ENCODE measurements at regions not wholly inside any gene's neighbourhood (a gene's known extent, or its start where the extent isn't known, plus 50 kb on each side); places are given as distances from the start of the nearest gene placed in this dataset.

- Mint-ChIP-seq H3K4me3 (no peak overlapping the region), H3K27me3 (peaks cover 15 to 38% (median 25%) of the 10 kb centered on the region in 5 donors), H3K36me3 (peaks cover 0 to 4% (median 2%) of the 10 kb centered on the region in 3 donors), H3K9me3 (peaks cover 0 to 19% (median 10%) of the 10 kb centered on the region in 9 donors), H3K27ac (no peak overlapping the region), H3K4me1 (peaks cover 0 to 7% (median under 1%) of the 10 kb centered on the region in 4 donors)
- POLR2A ChIA-PET = no interaction called here
- DNase-seq = no peak
- ATAC-seq = no peak
Measured at GRCh38 chr1:5586629-5587028, 405.6 kb downstream of the NPHP4 start.

- DNase-seq (no peak), ATAC-seq (no peak)
- POLR2A ChIA-PET = no interaction called here
- Mint-ChIP-seq H3K27ac (no peak overlapping the region), H3K36me3 (peaks cover 0 to 4% (median 2%) of the 10 kb centered on the region in 3 donors), H3K27me3 (peaks cover 17 to 51% (median 30%) of the 10 kb centered on the region in 5 donors), H3K4me3 (no peak overlapping the region), H3K4me1 (peaks cover 0 to 7% (median under 1%) of the 10 kb centered on the region in 4 donors), H3K9me3 (peaks cover 0 to 10% (median 6%) of the 10 kb centered on the region in 9 donors)
Measured at GRCh38 chr1:5585256-5585655, 407.0 kb downstream of the NPHP4 start.

GRCh38 chr1:5580926-5581325 is 411.3 kb downstream of the NPHP4 start:
- Mint-ChIP-seq H3K27ac (no peak overlapping the region), H3K4me1 (peaks cover 0 to 7% (median under 1%) of the 10 kb centered on the region in 4 donors), H3K9me3 (peaks cover 0 to under 1% (median 0%) of the 10 kb centered on the region in 9 donors), H3K4me3 (no peak overlapping the region), H3K27me3 (peaks cover 13 to 48% (median 36%) of the 10 kb centered on the region in 5 donors), H3K36me3 (peaks cover 0 to 2% (median 0%) of the 10 kb centered on the region in 3 donors)
- POLR2A ChIA-PET = no interaction called here
- DNase-seq (no peak), ATAC-seq (no peak)

DNA sequence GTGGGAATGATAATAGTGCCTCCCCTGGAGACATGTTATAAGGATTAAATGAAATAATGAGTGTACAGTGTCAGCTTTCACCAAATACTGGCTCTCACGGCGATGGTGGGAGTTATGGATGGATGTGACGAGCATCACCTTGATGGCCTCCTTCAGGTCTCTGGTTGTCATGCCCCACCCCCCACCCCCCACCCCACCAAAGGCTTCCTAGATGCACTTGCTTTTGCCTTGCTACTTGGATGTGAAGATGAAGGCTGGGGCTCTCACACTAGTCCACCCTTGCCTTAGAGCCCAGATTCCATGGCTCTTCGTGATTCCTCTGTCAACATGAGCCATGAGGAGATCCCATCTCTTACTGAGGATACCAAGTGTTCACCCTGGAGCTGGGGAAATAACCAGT is 412.3 kb downstream of the NPHP4 start:
- POLR2A ChIA-PET = no interaction called here
- Mint-ChIP-seq H3K9me3 (peaks cover 0 to 2% (median 0%) of the 10 kb centered on the region in 9 donors), H3K27me3 (peaks cover 11 to 49% (median 33%) of the 10 kb centered on the region in 5 donors), H3K4me3 (no peak overlapping the region), H3K27ac (no peak overlapping the region), H3K36me3 (peaks cover 0 to 3% (median 0%) of the 10 kb centered on the region in 3 donors), H3K4me1 (peaks cover 0 to 7% (median under 1%) of the 10 kb centered on the region in 4 donors)
- DNase-seq (no peak), ATAC-seq (no peak)

DNA sequence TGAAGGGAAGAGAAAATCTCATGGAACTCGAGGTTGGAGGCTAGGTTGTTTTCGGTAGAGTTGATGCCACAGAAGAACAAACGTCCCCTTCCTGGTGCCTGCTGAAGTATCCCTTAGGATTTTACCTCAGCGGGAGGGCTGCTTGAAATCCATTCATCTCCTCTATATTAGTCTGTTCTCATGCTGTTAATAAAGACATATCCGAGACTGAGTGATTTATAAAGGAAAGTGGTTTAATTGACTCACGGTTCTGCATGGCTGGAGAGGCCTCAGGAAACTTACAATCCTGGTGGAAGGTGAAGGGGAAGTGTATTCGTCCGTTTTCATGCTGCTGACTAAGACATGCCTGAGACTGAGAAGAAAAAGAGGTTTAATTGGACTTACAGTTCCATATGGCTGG is 413.5 kb downstream of the NPHP4 start:
- Mint-ChIP-seq H3K27ac (no peak overlapping the region), H3K36me3 (peaks cover 0 to 3% (median 0%) of the 10 kb centered on the region in 3 donors), H3K4me1 (no peaks in the 10 kb centered on the region), H3K9me3 (peaks cover 0 to 2% (median 0%) of the 10 kb centered on the region in 9 donors), H3K27me3 (peaks cover 11 to 50% (median 33%) of the 10 kb centered on the region in 5 donors), H3K4me3 (no peak overlapping the region)
- DNase-seq (no peak), ATAC-seq (no peak)
- POLR2A ChIA-PET = no interaction called here

- ATAC-seq (no peak), DNase-seq (no peak)
- Mint-ChIP-seq H3K4me3 (no peak overlapping the region), H3K27me3 (peaks cover 7 to 42% (median 24%) of the 10 kb centered on the region in 5 donors), H3K4me1 (no peaks in the 10 kb centered on the region), H3K9me3 (peaks cover 0 to 2% (median 0%) of the 10 kb centered on the region in 9 donors), H3K27ac (no peak overlapping the region), H3K36me3 (peaks cover 0 to 3% (median 0%) of the 10 kb centered on the region in 3 donors)
- POLR2A ChIA-PET = no interaction called here
Measured at GRCh38 chr1:5577255-5578040, 414.8 kb downstream of the NPHP4 start.

DNA sequence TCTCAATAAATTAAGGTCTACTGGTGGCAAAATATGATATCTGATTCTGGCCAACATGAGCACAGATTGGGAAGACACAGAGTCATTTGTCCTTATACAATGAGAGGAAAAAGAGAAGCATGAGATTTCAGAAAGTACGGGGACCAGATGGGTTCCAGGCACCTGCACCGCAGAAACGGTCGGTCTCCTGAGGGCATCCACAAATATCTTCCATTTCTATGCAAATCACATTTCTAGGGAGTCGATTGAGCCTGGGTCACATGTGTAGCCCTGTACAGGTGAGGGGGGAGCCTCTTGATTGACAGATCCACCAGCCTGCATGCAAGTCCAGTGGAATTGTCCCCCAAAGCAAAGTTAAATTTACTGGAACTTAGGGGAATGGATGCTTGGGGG is 415.6 kb downstream of the NPHP4 start:
- Mint-ChIP-seq H3K36me3 (peaks cover 0 to 3% (median 0%) of the 10 kb centered on the region in 3 donors), H3K27ac (no peak overlapping the region), H3K4me3 (no peak overlapping the region), H3K4me1 (no peaks in the 10 kb centered on the region), H3K27me3 (peaks cover 5 to 35% (median 21%) of the 10 kb centered on the region in 5 donors), H3K9me3 (peaks cover 0 to 2% (median 0%) of the 10 kb centered on the region in 9 donors)
- no peak for ATAC-seq
- DNase-seq = no peak
- POLR2A ChIA-PET = no interaction called here

DNA sequence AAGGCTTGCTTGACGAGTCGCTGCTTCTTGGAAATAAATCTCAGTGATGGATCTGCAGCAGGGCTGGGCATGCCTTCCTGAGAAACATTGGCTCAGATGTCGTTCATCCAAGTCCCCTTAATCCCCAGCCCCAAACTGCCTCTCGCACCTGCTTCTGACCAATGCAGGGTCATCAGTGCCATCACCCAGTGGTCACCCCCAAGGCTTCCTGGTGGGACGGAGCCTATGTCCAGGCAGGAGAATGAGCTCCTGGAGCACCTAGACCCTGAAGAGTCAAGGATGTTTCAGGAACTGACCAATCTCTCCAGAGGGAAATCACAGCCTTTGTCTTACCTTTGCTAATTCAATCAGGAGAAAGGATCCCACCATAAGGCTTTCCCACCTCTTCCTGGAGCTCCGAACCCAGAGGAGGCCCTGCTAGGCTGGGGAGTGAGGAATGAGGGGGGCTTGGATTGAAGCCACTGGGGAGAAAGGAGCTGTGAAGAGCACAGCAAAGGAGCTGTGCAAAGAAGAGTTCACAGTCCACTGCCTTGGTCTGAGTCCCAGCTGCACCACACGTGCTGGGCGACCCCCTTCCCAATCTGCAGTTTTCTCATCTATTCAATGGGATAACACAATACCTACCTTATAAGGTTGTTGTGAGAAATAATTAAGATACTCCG is 416.1 kb downstream of the NPHP4 start:
- peaks cover 5 to 31% (median 17%) of the 10 kb centered on the region in 5 donors for H3K27me3 Mint-ChIP-seq
- no peak for ATAC-seq
- POLR2A ChIA-PET = no interaction called here
- no peaks in the 10 kb centered on the region for H3K4me1 Mint-ChIP-seq
- no peak overlapping the region for H3K27ac Mint-ChIP-seq
- H3K36me3 Mint-ChIP-seq = peaks cover 0 to 3% (median 0%) of the 10 kb centered on the region in 3 donors
- no peak for DNase-seq
- no peak overlapping the region for H3K4me3 Mint-ChIP-seq
- H3K9me3 Mint-ChIP-seq = peaks cover 0 to 4% (median 0%) of the 10 kb centered on the region in 9 donors

DNA sequence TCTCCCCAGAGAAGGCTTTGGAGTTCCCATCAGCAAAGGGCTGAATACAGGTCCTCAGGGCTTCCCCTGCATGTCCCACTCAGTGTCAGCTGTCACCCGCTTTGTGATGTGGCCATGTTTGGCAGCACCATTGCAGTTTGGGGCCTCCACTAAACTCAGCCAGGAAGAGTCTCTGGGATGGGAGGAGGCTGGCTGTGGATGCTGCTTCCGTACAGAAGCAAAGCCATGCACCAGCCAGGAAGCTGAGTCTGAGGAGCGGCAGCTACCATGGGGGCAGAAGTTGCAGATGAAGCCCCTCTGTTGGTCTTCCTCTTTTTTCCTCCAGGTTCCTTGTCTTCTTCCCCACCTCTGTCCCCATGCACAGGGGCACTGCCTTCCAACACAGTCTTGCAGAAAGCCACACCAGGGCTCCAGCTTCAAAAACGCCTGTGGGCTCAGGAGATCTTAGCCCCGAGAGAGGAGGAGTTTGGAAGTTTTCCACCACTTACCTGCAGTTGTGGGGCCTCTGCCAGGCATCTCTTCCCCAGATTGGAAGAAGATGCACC is 416.8 kb downstream of the NPHP4 start:
- H3K4me1 Mint-ChIP-seq = no peaks in the 10 kb centered on the region
- H3K36me3 Mint-ChIP-seq = peaks cover 0 to 3% (median 2%) of the 10 kb centered on the region in 3 donors
- no peak for DNase-seq
- H3K27ac Mint-ChIP-seq = no peak overlapping the region
- peaks cover 0 to 9% (median 2%) of the 10 kb centered on the region in 9 donors for H3K9me3 Mint-ChIP-seq
- peaks cover 4 to 29% (median 14%) of the 10 kb centered on the region in 5 donors for H3K27me3 Mint-ChIP-seq
- ATAC-seq = no peak
- POLR2A ChIA-PET = no interaction called here
- H3K4me3 Mint-ChIP-seq = no peak overlapping the region

DNA sequence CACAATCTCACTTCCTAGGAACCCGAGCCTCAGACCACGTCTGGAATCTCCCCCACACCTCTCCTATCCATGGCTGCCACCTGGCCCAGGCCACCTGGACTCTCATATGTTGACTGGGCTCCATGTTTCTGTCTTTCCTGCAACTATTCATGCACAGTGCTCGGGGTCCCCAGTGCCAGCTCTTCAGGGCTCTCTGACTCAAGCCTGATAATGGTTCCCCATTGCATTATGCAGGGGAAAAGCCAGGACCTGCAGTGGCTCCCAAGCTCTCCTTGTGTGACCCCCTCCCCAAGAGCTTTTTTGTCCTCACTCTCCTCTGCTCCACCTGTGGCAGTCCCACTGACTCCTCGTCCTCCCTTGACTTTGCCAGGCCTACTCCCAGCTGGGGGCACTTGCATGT is 417.6 kb downstream of the NPHP4 start:
- H3K36me3 Mint-ChIP-seq = peaks cover 2 to 3% (median 3%) of the 10 kb centered on the region in 3 donors
- H3K4me3 Mint-ChIP-seq = no peak overlapping the region
- POLR2A ChIA-PET = no interaction called here
- peaks cover 4 to 26% (median 9%) of the 10 kb centered on the region in 5 donors for H3K27me3 Mint-ChIP-seq
- no peak for ATAC-seq
- no peaks in the 10 kb centered on the region for H3K4me1 Mint-ChIP-seq
- H3K9me3 Mint-ChIP-seq = peaks cover 1 to 11% (median 4%) of the 10 kb centered on the region in 9 donors
- DNase-seq = no peak
- no peak overlapping the region for H3K27ac Mint-ChIP-seq

DNA sequence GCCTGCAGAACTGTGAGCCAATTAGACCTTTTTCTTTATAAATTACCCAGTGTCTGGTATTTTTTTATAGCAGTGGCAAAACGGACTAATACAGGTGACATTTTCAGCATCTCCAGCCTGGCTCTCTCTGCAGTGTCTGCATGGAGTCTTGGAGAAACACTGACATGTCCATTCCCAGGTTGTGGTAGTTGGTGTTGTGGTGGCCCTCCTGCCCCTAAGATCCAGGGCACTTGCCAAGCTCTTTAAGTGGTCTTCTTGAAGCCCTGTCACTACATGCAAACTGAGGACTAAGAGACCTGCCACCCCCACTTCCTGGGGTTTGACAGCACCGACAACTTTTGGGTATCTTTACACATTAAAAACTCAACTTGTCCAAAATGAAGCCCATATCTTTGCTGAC is 419.4 kb downstream of the NPHP4 start:
- H3K36me3 Mint-ChIP-seq = peaks cover 2 to 10% (median 3%) of the 10 kb centered on the region in 3 donors
- H3K27me3 Mint-ChIP-seq = peaks cover 4 to 20% (median 8%) of the 10 kb centered on the region in 5 donors
- H3K27ac Mint-ChIP-seq = no peak overlapping the region
- no peak overlapping the region for H3K4me3 Mint-ChIP-seq
- no peak for DNase-seq
- H3K4me1 Mint-ChIP-seq = no peaks in the 10 kb centered on the region
- peaks cover 2 to 23% (median 12%) of the 10 kb centered on the region in 9 donors for H3K9me3 Mint-ChIP-seq
- POLR2A ChIA-PET = no interaction called here
- no peak for ATAC-seq

DNA sequence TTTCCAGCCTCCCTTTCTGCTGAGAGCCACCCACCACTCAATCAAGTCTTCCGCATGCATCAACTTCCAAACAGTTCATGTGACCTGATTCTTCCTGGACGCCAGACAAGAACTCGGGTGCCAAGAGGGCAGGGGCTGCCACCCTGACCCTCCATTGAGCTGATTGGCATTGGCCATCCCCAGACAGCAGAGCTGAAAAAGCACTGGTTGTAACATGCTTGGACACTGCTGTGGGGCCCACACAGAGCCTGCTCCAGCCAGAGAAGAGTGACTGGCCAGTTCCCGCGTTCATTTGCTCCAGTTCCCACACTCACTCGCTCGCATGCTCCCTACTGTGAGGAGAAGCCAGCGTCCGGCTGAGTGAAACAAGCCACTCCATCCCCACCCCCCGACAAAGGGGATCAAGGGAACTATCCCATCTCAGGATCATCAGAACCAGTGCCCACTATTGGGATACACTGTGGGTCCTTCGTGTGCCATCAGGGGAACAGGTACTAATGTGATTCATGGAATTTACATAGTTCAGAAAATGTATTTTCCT is 420.3 kb downstream of the NPHP4 start:
- peaks cover 4 to 20% (median 8%) of the 10 kb centered on the region in 5 donors for H3K27me3 Mint-ChIP-seq
- DNase-seq (no peak), ATAC-seq (no peak)
- H3K9me3 Mint-ChIP-seq = peaks cover 2 to 23% (median 12%) of the 10 kb centered on the region in 9 donors
- H3K4me1 Mint-ChIP-seq = no peaks in the 10 kb centered on the region
- no peak overlapping the region for H3K27ac Mint-ChIP-seq
- POLR2A ChIA-PET = no interaction called here
- peaks cover 2 to 10% (median 3%) of the 10 kb centered on the region in 3 donors for H3K36me3 Mint-ChIP-seq
- no peak overlapping the region for H3K4me3 Mint-ChIP-seq

Measured in naive thymus-derived CD8-positive, alpha-beta T cell (primary cell).